NB4 (cell line): ENCODE measurements at regions not wholly inside any gene's neighbourhood (a gene's known extent, or its start where the extent isn't known, plus 50 kb on each side); places are given as distances from the start of the nearest gene placed in this dataset.

Experiments
- DNase-seq: peaks from one replicate; pipeline ENCODE4 v3.0.0; 2010; ENCODE audit warnings: low read depth
- H3K4me3 ChIP-seq: one replicate; pipeline ENCODE4 v1.5.1; 2011; ENCODE audit warnings: mild to moderate bottlenecking, low read depth, low read length, moderate library complexity
- CTCF ChIP-seq: IDR thresholded peaks from one replicate; pipeline ENCODE4 v1.5.1; 2012; ENCODE audit warnings: low read depth, low read length
- MAX ChIP-seq: IDR thresholded peaks from 2 replicates; pipeline ENCODE4 v1.6.1; 2011; ENCODE audit warnings: low read depth, low read length
- MYC ChIP-seq: IDR thresholded peaks from 2 replicates; pipeline ENCODE4 v1.6.1; 2011; ENCODE audit warnings: low read depth, low read length
- POLR2A ChIP-seq: IDR thresholded peaks from 2 replicates; pipeline ENCODE4 v1.6.1; 2011; ENCODE audit warnings: mild to moderate bottlenecking; ENCODE audit not compliant: insufficient read length; ENCODE audit errors: extremely low read depth

- no peak overlapping the region for H3K4me3 ChIP-seq
- no peak for TF ChIP-seq POLR2A
- TF ChIP-seq CTCF: no peak
- TF ChIP-seq MAX: no peak
- no peak for TF ChIP-seq MYC
- DNase-seq: no peak
Observed at GRCh38 chr4:72954811-72955210, 114.7 kb downstream of the COX18 start.

- H3K4me3 ChIP-seq: no peak overlapping the region
- DNase-seq: no peak
- TF ChIP-seq MYC (no peak), MAX (no peak), CTCF (no peak), POLR2A (no peak)
Observed at GRCh38 chr4:72953571-72953970, 115.9 kb downstream of the COX18 start.

- TF ChIP-seq MYC (no peak), POLR2A (no peak), MAX (no peak)
- H3K4me3 ChIP-seq: no peak overlapping the region
- DNase-seq: no peak
Observed at GRCh38 chr4:72951628-72952027, 117.9 kb downstream of the COX18 start.

GRCh38 chr4:72951147-72951546, 118.4 kb downstream of the COX18 start:
- no peak for DNase-seq
- H3K4me3 ChIP-seq: no peak overlapping the region
- TF ChIP-seq CTCF: no peak
- TF ChIP-seq POLR2A: no peak
- no peak for TF ChIP-seq MAX
- no peak for TF ChIP-seq MYC

GRCh38 chr4:72948080-72948479, 121.4 kb downstream of the COX18 start:
- no peak for DNase-seq
- TF ChIP-seq CTCF (no peak), MAX (no peak), MYC (no peak), POLR2A (no peak)
- no peak overlapping the region for H3K4me3 ChIP-seq

GRCh38 chr4:72945719-72946336, 123.7 kb downstream of the COX18 start:
- no peak overlapping the region for H3K4me3 ChIP-seq
- TF ChIP-seq CTCF (no peak), MYC (no peak), POLR2A (no peak), MAX (no peak)
- DNase-seq: no peak
